GM23248 (cell line): ENCODE measurements at regions not wholly inside any gene's neighbourhood (a gene's known extent, or its start where the extent isn't known, plus 50 kb on each side); places are given as distances from the start of the nearest gene placed in this dataset.

Experiments
- EZH2 ChIP-seq: fragments of 200-600 bp; sonication (generic); IDR thresholded peaks from 2 replicates; pipeline ENCODE4 v1.6.1; 2018; ENCODE audit warnings: antibody characterized with exemption, mild to moderate bottlenecking; ENCODE audit not compliant: insufficient read depth, poor library complexity, severe bottlenecking
- EZH2phosphoT487 ChIP-seq: fragments of 200-600 bp; sonication (generic); IDR thresholded peaks from 2 replicates; pipeline ENCODE4 v1.6.1; 2018; ENCODE audit warnings: antibody characterized with exemption, moderate library complexity, mild to moderate bottlenecking, low read depth; ENCODE audit not compliant: insufficient read depth

GRCh38 chr5:92504346-92504745, 1076.7 kb downstream of the NR2F1-AS1 start:
- TF ChIP-seq EZH2phosphoT487 (no peak), EZH2 (no peak)
